KMS-11 (cell line): ENCODE measurements at regions not wholly inside any gene's neighbourhood (a gene's known extent, or its start where the extent isn't known, plus 50 kb on each side); places are given as distances from the start of the nearest gene placed in this dataset.

Experiments
- H2AFZ ChIP-seq: fragments of 200-600 bp; sonication (generic); 2 replicates; pipeline ENCODE4 v1.6.1; 2016; ENCODE audit warnings: antibody characterized with exemption, mixed run types, low read depth
- H3K27ac ChIP-seq: fragments of 200-600 bp; sonication (generic); 2 replicates; pipeline ENCODE4 v1.6.1; 2016; ENCODE audit warnings: mild to moderate bottlenecking, mixed run types
- H3K27me3 ChIP-seq: fragments of 200-600 bp; sonication (generic); 2 replicates; pipeline ENCODE4 v1.6.1; 2017; ENCODE audit warnings: mild to moderate bottlenecking, low read depth, mixed run types, moderate library complexity; ENCODE audit not compliant: insufficient read depth
- H3K36me3 ChIP-seq: fragments of 200-600 bp; sonication (generic); 2 replicates; pipeline ENCODE4 v1.6.1; 2017; ENCODE audit warnings: mild to moderate bottlenecking, mixed run types; ENCODE audit not compliant: insufficient read depth
- H3K4me1 ChIP-seq: fragments of 200-600 bp; sonication (generic); 2 replicates; pipeline ENCODE4 v1.6.1; 2016; ENCODE audit warnings: mild to moderate bottlenecking, low read depth, mixed run types; ENCODE audit not compliant: poor library complexity, severe bottlenecking
- H3K4me2 ChIP-seq: fragments of 200-600 bp; sonication (generic); 2 replicates; pipeline ENCODE4 v1.7.0; 2016; ENCODE audit warnings: mild to moderate bottlenecking, mixed run types
- H3K4me3 ChIP-seq: fragments of 200-600 bp; sonication (generic); IDR thresholded peaks from 2 replicates; pipeline ENCODE4 v1.6.1; 2017; ENCODE audit warnings: low read depth, low read length, mixed read lengths; ENCODE audit not compliant: insufficient read depth
- H3K79me2 ChIP-seq: fragments of 200-600 bp; sonication (generic); 2 replicates; pipeline ENCODE4 v1.6.1; 2016; ENCODE audit warnings: low read depth, mixed run types; ENCODE audit not compliant: insufficient read depth
- H3K9ac ChIP-seq: fragments of 200-600 bp; sonication (generic); 2 replicates; pipeline ENCODE4 v1.6.1; 2016; ENCODE audit warnings: mild to moderate bottlenecking, mixed run types
- H4K20me1 ChIP-seq: fragments of 200-600 bp; sonication (generic); 2 replicates; pipeline ENCODE4 v1.6.1; 2016; ENCODE audit warnings: mild to moderate bottlenecking, mixed run types; ENCODE audit not compliant: insufficient read depth
- TF ChIP-seq, protein P1 (sequence below): fragments of 200-600 bp; sonication (generic); conservative IDR thresholded peaks from 2 replicates; pipeline ENCODE4 v1.6.1; 2017; ENCODE audit warnings: low read depth, mild to moderate bottlenecking, antibody characterized with exemption, low read length, moderate library complexity, mixed read lengths

GRCh38 chr10:1989090-1989489 is 251.8 kb upstream of the ADARB2 start:
- H3K4me2 ChIP-seq, result no peak overlapping the region
- no peaks in the 10 kb centered on the region for H3K4me1 ChIP-seq
- no peak overlapping the region for H3K27ac ChIP-seq
- no peaks in the 10 kb centered on the region for H3K79me2 ChIP-seq
- no peaks in the 10 kb centered on the region for H3K27me3 ChIP-seq
- H3K9ac ChIP-seq, result no peak overlapping the region
- H3K36me3 ChIP-seq, result no peaks in the 10 kb centered on the region
- H4K20me1 ChIP-seq, result no peaks in the 10 kb centered on the region
- H3K4me3 ChIP-seq, result no peak overlapping the region
- TF ChIP-seq, protein P1, sequence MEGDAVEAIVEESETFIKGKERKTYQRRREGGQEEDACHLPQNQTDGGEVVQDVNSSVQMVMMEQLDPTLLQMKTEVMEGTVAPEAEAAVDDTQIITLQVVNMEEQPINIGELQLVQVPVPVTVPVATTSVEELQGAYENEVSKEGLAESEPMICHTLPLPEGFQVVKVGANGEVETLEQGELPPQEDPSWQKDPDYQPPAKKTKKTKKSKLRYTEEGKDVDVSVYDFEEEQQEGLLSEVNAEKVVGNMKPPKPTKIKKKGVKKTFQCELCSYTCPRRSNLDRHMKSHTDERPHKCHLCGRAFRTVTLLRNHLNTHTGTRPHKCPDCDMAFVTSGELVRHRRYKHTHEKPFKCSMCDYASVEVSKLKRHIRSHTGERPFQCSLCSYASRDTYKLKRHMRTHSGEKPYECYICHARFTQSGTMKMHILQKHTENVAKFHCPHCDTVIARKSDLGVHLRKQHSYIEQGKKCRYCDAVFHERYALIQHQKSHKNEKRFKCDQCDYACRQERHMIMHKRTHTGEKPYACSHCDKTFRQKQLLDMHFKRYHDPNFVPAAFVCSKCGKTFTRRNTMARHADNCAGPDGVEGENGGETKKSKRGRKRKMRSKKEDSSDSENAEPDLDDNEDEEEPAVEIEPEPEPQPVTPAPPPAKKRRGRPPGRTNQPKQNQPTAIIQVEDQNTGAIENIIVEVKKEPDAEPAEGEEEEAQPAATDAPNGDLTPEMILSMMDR, result no peak
- H2AFZ ChIP-seq, result no peak overlapping the region

DNA sequence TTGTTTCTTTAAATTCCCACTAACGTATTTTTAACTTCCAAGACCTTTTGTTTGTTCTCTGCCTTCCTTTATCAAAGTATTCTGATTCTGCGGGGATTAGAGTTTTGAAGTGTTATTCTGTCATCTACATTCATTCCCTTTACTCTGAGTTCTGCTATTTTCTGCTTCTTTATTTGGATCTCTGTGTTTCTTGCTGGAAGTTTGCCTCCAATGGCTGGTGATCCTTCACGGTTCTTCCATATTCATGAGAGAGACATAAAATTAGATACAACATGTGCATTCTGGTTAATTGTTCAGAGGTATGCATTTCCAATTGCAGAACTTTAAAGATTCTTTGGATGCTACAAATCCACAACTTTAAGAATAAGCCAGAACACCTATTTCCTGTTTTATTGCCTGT is 244.7 kb upstream of the ADARB2 start:
- TF ChIP-seq, protein P1, result no peak
- Histone ChIP-seq H3K36me3 (no peaks in the 10 kb centered on the region), H3K4me1 (no peaks in the 10 kb centered on the region), H3K79me2 (no peaks in the 10 kb centered on the region), H4K20me1 (no peaks in the 10 kb centered on the region), H3K27ac (no peak overlapping the region), H2AFZ (no peak overlapping the region), H3K9ac (no peak overlapping the region), H3K4me2 (no peak overlapping the region), H3K27me3 (no peaks in the 10 kb centered on the region), H3K4me3 (no peak overlapping the region)

- Histone ChIP-seq H3K79me2 (no peaks in the 10 kb centered on the region), H3K4me3 (no peak overlapping the region), H4K20me1 (no peaks in the 10 kb centered on the region), H3K27ac (no peak overlapping the region), H3K4me2 (no peak overlapping the region), H3K27me3 (no peaks in the 10 kb centered on the region), H2AFZ (no peak overlapping the region), H3K4me1 (no peaks in the 10 kb centered on the region), H3K9ac (no peak overlapping the region), H3K36me3 (no peaks in the 10 kb centered on the region)
- TF ChIP-seq, protein P1, result no peak
Observed at GRCh38 chr10:1980459-1980858, 243.1 kb upstream of the ADARB2 start.

GRCh38 chr10:1978584-1978983 is 241.3 kb upstream of the ADARB2 start:
- TF ChIP-seq, protein P1, result no peak
- Histone ChIP-seq H4K20me1 (no peaks in the 10 kb centered on the region), H3K9ac (no peak overlapping the region), H3K4me3 (no peak overlapping the region), H3K4me1 (no peaks in the 10 kb centered on the region), H3K36me3 (no peaks in the 10 kb centered on the region), H3K79me2 (no peaks in the 10 kb centered on the region), H3K27me3 (no peaks in the 10 kb centered on the region), H3K27ac (no peak overlapping the region), H3K4me2 (no peak overlapping the region), H2AFZ (no peak overlapping the region)
